ENCODE measurements at regions not wholly inside any gene's neighbourhood (a gene's known extent, or its start where the extent isn't known, plus 50 kb on each side); places are given as distances from the start of the nearest gene placed in this dataset.

DNA sequence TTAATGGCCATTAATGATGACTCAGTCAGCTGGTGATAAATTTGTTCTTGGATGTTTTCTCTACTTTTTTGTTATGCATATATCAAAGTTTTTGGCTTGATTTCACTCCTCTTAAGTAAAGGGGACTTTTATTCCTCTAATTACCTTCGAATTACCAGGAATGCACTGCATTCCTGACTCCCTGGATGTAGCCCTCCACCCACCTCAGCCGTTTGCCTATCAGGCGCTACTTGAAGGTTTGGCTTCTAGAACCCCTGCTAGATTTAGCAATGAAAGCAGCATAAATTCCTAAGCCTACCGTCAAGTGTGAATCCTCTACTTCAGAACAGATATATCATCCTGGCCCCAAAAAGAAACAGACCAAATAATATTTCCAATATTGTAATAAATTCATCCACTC is 387.8 kb upstream of the ADGRL2 start:
- TF ChIP-seq, protein P1, sequence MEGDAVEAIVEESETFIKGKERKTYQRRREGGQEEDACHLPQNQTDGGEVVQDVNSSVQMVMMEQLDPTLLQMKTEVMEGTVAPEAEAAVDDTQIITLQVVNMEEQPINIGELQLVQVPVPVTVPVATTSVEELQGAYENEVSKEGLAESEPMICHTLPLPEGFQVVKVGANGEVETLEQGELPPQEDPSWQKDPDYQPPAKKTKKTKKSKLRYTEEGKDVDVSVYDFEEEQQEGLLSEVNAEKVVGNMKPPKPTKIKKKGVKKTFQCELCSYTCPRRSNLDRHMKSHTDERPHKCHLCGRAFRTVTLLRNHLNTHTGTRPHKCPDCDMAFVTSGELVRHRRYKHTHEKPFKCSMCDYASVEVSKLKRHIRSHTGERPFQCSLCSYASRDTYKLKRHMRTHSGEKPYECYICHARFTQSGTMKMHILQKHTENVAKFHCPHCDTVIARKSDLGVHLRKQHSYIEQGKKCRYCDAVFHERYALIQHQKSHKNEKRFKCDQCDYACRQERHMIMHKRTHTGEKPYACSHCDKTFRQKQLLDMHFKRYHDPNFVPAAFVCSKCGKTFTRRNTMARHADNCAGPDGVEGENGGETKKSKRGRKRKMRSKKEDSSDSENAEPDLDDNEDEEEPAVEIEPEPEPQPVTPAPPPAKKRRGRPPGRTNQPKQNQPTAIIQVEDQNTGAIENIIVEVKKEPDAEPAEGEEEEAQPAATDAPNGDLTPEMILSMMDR (IDR thresholded peaks at IDR 0.05; ENCODE audit: low read length), result no peak
- TF ChIP-seq EZH2 (optimal IDR thresholded peaks at IDR 0.05; ENCODE audit: low read depth, low read length), result no peak
- no peak for TF ChIP-seq EZH2phosphoT487 (IDR thresholded peaks at IDR 0.05; ENCODE audit: low read length)

Measured in MM.1S (cell line).